Fibroblast of the aortic adventitia (primary cell): ENCODE measurements at regions not wholly inside any gene's neighbourhood (a gene's known extent, or its start where the extent isn't known, plus 50 kb on each side); places are given as distances from the start of the nearest gene placed in this dataset.

Source experiments
- DNase-seq: peaks from one replicate; pipeline ENCODE4 v3.0.0-alpha.2; 2010; ENCODE audit warnings: low read depth
- H3K4me3 ChIP-seq: 2 replicates; pipeline ENCODE4 v1.5.1; 2011; ENCODE audit warnings: low read depth, mild to moderate bottlenecking, control low read depth, low read length, moderate library complexity
- TF ChIP-seq, protein P1 (sequence below): IDR thresholded peaks from 2 replicates; pipeline ENCODE4 v1.5.1; 2011; ENCODE audit warnings: mild to moderate bottlenecking, low read length, control low read depth, inconsistent platforms; ENCODE audit not compliant: insufficient read depth

DNA sequence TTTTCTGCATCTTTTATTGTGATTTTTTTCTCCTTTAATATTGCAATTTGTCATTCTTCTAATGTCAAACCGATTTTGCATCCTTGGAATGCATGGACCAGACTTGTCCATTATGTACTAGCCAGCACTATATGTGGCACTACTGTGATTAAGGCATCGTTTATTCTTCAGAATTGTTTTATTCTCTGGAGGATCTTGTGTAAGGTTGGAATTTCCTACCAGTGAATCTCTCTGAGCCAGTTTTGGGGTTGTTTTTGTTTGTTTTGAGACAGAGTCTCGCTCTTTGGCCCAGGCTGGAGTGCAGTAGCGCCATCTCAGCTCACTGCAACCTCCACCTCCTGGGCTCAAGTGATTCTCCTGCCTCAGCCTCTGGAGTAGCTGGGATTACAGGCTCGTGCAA, 58.5 kb downstream of the IGLL5 start:
- no peak for DNase-seq
- TF ChIP-seq, protein P1, sequence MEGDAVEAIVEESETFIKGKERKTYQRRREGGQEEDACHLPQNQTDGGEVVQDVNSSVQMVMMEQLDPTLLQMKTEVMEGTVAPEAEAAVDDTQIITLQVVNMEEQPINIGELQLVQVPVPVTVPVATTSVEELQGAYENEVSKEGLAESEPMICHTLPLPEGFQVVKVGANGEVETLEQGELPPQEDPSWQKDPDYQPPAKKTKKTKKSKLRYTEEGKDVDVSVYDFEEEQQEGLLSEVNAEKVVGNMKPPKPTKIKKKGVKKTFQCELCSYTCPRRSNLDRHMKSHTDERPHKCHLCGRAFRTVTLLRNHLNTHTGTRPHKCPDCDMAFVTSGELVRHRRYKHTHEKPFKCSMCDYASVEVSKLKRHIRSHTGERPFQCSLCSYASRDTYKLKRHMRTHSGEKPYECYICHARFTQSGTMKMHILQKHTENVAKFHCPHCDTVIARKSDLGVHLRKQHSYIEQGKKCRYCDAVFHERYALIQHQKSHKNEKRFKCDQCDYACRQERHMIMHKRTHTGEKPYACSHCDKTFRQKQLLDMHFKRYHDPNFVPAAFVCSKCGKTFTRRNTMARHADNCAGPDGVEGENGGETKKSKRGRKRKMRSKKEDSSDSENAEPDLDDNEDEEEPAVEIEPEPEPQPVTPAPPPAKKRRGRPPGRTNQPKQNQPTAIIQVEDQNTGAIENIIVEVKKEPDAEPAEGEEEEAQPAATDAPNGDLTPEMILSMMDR = no peak
- H3K4me3 ChIP-seq = no peak overlapping the region

DNA sequence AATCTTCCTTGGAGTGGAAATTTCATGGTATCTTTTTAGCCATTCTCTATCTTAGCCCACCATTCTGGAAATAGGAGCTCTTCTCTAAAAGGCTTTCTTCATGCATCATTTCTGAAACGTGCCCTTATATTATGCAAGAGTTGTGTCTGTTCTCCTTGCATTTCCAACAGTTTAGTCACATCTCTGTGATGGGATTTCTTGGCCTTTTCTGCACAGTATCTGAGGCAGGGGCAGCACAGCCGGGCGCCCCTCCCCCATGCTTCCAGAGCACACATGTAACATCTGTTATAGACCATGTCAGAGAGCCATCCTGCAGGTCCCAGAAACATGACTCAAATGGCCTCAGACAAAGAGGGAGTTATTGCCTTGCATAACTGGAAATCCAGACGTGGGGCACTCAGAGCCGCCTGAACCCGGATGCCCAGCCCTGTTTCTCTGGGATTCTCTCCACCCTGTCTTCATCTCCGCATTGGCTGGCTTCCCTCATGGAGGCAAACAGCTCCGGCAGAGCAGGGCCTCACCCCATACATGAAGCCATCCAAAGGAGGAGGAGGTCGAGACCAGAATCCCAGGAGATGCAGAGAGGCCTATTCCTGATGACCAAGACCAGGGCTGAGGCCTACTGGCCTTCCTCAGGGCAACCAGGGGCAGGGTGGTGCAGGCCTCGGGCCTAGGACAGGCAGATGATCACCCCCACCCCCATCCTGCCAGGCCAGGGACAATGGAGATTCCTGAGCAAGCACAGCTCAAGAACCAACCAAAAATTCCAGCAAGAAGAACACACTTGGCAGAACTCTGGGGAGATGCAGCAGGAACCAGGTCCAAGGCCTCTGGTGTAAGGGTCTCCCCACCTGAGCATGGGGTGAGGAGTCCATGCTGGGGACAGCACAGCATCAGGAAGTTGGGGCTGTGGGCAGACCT, 61.3 kb downstream of the IGLL5 start:
- DNase-seq = peak; percentile 27
- no peak overlapping the region for H3K4me3 ChIP-seq
- TF ChIP-seq, protein P1 = no peak

DNA sequence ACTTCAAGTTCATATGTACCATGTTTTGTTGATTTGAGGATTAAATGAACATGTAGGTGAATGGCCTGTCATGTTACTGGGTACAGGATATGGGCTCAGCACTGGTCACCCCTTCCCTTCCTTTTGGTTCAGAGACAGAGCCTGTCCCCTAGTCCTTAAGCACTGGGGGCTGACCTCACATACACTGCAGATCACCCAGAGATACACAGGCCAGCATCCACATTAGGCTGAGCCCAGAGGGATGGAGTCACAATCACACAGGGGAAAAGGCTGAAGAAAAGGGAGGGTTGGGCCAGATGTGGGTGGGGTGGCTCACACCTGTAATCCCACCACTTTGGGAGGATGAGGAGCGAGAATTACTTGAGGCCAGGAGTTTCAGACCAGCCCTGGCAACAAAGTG, 62.3 kb downstream of the IGLL5 start:
- no peak for DNase-seq
- no peak overlapping the region for H3K4me3 ChIP-seq
- TF ChIP-seq, protein P1 = no peak

DNA sequence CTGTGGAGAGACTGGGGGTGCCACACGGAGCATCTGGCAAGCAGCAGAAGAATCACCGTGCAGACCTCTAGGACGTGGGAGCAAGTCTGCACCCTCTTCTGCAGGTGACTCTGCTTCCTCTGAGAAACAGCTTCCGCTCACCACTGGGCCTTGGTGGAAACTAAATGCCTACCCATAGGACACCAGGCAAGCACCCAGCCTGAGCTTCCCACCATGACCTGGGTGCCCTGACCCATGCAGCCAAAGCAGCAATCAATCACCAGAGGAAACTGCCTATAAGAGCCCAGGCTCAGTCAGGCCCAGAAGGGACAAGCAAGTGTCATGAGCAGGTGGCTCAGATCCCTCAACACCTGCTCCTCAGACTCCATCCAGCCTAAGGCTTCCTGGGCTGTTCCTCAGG, 63.4 kb downstream of the IGLL5 start:
- no peak overlapping the region for H3K4me3 ChIP-seq
- TF ChIP-seq, protein P1 = no peak
- DNase-seq = no peak

DNA sequence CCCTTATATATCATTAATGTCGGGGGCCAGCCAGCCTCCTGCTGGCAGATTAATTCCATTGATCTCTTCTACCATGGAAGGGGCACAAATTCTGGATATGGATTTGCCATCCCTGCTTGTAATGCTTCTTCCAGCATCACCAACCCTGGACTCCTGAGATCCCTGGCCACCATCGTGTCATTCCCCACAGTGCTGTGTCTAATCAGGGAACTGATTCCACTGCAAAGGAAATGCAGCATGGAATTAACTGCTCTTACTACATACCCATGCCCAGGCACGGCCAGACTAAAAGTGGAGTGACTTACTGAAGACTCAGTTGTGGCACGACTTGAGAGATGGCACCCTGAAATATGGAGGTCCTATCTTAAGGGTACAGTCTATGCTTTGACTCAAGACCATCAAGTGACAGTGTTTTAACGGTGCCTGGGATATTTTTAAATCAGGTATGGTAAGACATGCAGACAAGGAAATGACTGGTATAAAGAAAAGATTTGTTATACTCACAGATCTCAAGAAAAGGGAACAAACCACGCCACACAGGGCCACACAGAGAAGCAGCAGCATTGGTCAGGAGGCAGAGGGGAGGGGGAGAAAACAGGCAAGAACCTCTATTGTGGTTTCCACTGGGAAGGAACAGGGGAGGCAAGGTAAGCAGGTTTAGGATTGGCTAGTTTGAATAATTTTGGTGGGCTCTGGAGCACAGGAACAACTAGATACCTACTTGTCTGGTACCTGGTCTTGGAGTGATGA, 65.1 kb downstream of the IGLL5 start:
- TF ChIP-seq, protein P1 = no peak
- DNase-seq = no peak
- H3K4me3 ChIP-seq = no peak overlapping the region

DNA sequence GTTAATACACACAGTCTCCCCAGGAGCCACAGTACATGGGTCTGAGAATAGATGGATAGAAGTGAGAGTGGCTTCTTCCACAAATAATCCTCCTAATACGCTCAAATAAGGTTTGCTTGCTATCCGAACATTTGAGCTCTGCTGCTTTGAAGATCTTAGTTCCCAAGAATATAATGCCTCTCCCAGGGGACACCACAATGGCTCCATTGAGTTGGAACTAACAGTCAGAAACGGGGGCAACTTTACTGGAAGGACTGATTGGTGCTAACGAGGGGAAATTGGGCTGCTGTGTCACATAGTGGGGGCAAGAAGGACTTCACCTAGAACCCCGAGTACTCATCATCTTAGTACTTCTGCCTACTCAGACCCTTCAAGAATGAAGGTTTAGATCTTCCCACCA, 66.2 kb downstream of the IGLL5 start:
- DNase-seq = no peak
- no peak overlapping the region for H3K4me3 ChIP-seq
- TF ChIP-seq, protein P1 = no peak
